NCI-H345 treated with DMSO at 0.1 percent for 48 hours (cell line): ENCODE measurements at regions not wholly inside any gene's neighbourhood (a gene's known extent, or its start where the extent isn't known, plus 50 kb on each side); places are given as distances from the start of the nearest gene placed in this dataset.

Experiments
- DNase-seq: peaks from one replicate; lab custom pipeline; 2025; ENCODE audit not compliant: unreplicated experiment; lab: John Stamatoyannopoulos, UW

DNA sequence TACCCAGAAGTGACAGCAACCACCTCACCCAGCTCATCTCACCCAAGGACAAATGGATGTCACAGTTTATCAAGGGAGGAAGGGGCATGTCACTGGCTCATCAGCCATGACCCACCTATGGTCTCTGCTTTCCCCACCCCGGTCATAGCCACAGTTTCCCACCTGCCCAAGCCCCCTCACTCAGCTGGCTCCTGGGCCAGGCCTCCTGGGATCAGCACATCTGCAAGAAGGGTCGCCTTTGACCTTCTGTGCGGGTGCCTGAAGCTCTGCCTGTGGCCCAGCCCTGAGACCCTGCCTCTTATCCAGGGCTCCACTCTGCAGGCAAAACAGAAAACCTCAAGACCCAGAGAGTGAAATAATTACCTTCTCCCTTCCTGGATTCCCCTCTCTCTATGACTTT is 236.4 kb downstream of the BUD13 start:
- DNase-seq: no peak

DNA sequence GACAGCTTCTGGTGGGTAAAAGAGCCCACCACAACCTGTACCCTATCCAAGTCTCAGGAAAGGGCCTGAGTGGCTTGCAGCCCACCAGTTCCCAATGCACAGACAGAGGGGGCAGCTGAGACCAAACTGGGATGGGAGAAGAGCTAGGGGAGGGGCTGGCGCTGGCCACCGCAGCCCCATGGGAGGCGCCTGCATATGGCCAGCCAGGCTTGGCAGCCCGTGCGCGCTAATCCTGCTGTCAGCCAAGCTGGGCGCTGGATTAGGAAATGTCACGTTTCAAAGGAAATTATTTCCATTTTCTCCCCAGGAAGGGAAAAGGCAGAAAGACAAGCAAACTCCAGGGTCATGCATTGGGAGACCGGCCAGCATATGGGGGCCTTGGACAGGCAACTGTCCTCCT is 236.8 kb downstream of the BUD13 start:
- DNase-seq: no peak

GRCh38 chr11:116535120-116535519 is 237.7 kb downstream of the BUD13 start:
- DNase-seq: no peak

DNA sequence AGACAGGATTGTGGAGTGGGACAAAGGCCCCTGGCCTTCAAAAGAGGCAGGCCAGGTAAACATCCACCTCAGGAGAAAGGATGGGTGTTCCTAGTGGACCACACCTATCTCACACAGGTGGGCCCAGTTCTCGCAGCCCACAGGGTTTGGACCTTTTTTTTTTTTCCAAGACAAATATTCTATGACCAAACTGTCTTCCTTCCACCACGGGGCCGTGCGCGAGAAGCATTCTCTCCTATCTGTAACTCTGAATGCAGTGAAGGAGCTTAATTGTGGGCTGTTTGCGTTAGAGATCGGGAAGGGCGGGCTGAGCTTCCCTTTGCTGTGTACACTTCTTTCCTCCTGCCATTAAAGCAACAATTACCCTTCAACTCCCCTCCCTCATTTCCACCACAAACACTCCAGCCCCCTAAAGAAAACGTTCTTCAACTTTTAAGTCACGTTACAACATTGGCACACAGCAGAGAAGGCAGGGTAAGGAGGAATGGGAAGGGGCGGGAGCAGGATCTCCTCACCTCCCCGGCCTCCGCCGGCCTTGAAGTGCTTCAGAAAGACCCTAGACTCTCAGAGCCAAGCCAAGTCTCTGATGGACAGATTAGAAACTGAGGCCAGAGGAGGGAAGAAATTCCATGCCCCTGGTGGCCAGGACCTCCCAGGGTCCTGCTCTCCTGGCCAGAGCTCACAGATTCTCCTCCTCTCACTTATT is 238.4 kb downstream of the BUD13 start:
- DNase-seq: no peak

DNA sequence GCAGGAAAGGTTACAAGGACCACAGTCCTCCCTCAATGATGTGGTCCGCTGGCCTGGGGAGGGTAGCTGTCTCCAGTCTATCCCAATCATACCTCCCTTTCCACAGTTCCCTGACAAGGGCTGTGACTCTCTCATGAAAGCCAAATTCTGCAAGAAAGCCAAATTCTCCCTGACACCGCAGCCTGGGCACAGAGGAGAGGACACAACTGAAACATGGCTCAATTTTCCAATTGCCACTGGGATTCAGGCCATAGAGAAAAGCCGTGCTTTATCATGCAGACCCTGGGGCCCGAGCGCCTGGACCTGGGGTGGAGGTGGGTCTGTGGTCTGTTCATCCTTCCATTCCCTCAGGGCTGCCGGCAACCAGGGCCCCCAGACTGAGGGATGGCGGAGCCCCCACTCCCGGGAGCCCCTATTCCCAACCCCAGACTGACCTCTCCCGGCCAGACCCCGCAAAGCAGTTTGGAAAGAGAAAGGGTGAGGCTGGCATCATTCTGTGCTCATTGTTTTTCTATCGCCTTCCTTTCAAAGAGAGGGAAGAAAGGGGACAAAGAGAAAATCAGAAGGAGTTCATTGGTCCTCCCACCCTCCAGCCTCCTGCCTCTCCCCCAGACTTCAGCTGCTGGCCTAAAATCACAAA is 239.5 kb downstream of the BUD13 start:
- DNase-seq: no peak

GRCh38 chr11:116532066-116532465 is 240.7 kb downstream of the BUD13 start:
- DNase-seq: no peak

- no peak for DNase-seq
Measured at GRCh38 chr11:116530705-116531104, 242.1 kb downstream of the BUD13 start.

DNA sequence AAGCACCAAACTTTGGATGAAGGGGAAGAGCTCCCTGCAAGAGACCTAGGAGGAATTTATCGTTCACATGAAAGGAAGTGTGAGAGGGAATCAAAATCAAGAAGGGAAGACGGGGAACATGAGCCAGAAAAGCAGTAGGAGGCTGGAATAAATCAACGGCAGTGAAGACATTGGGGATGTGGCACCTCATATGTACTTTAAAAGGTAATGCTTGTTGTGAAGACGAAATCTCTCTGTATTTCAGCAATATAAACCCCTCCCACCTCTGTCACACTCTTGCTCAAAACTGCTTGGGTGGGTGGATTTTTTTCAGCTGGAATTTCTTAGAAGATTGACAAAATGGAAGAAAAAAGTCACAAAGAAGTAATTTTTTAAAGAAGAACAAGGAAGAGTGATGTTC is 243.5 kb downstream of the BUD13 start:
- no peak for DNase-seq

DNA sequence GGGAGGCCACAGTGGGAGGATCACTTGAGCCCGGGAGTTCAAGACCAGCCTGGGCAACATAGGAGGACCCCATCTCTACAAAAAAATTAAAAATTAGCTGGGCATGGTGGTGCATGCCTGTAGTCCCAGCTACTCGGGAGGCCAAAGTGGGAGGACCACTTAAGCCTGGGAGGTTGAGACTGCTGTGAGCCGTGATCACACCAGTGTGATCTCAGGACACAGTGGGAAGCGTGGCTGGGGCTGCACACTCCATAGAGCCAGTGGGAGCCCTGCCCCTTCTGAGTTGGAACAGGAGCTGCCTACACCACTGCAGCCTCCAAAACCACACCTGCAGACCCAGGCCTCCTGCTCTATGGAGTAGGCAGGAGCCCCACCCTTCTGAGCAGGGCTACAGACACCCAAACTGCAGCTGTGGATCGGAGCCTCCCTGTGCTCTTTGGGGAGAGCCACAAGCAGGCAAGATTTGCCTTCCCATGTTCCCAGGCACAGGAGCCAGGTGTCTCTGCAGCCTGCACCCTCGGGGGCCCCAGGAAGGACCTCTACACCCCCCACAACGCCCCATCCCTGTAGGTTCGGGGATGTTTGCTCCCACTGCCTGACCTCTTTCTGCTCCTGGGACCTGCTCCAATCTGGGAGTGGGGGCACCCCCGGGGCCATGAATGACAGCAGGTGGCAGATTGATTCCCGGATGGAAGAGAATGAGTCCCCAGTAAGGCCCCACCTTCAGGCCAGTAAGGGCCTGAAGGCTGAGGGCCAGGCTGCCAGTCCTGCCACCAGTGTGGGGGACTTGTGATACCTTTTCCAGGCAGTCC is 245.4 kb downstream of the BUD13 start:
- no peak for DNase-seq

- no peak for DNase-seq
Measured at GRCh38 chr11:116525961-116526495, 246.8 kb downstream of the BUD13 start.

DNA sequence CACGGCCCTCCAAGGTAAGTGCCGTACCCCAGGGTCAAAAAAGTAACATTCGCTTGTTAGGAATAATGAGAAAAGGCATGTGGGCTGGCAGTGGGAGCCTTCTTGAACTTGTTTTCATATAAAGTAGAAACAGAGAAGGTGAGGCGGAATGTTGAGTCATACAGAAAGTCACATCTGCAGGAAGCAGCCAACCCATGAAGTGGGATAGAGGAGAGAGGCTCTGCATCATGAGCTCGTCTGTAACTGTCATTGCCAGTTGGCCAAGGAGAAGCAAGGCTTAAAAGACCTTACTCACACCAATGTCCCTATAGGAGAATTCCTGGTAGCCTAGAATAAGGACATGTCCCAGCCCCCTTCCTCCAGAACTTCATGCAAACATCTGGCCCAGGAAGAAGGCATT is 253.3 kb downstream of the BUD13 start:
- no peak for DNase-seq

- no peak for DNase-seq
Measured at GRCh38 chr11:116518141-116518540, 254.6 kb downstream of the BUD13 start.

GRCh38 chr11:116517584-116517983 is 255.2 kb downstream of the BUD13 start:
- DNase-seq: no peak

GRCh38 chr11:116517077-116517476 is 255.7 kb downstream of the BUD13 start:
- peak; percentile 14 for DNase-seq

DNA sequence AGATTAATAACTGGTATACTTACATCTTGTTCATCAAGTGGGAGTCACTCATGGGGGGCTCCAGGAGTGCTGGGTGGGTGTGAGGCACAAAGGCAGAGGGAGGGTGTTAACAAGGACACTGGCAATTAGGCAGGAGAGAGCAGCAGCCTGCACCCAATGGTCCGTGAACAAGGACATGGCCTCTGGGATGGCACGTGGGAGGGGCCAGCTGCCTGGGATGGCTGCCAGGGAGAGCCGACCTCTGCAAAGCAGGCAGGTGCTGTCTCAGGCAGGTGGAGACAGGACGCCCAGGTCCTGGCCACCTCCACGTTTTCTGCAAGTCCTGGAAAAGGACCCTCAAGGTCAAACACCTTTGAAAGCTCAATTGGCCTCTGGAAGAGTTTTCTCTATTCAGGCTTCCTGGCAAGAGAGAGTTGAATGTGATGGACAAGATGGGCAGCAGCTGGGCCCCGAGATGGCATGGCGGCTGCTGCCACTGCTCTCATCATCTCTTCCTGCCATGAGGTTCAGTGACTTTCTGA is 257.1 kb downstream of the BUD13 start:
- peak; percentile 88 for DNase-seq

- DNase-seq: no peak
Measured at GRCh38 chr11:116513894-116514293, 258.9 kb downstream of the BUD13 start.

- DNase-seq: no peak
Measured at GRCh38 chr11:116513278-116513823, 259.4 kb downstream of the BUD13 start.

- DNase-seq: no peak
Measured at GRCh38 chr11:116512841-116513240, 259.9 kb downstream of the BUD13 start.

DNA sequence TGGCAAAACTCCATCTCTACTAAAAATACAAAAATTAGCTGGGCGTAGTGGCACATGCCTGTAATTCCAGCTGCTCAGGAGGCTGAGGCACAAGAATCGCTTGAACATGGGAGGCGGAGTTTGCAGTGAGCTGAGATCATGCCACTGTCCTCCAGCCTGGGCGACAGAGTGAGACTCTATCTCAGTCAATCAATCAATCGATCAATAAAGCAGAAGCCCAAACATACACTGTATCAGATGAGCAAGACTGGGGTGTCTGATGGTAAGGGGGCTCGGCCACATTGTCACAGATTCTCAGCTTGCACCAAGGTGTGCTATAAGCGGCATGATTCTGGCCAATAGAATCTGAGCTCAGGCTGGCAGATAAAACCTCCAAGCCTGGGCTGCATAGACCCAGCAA is 261.1 kb downstream of the BUD13 start:
- DNase-seq: no peak

GRCh38 chr11:116510886-116511650 is 261.7 kb downstream of the BUD13 start:
- no peak for DNase-seq

DNA sequence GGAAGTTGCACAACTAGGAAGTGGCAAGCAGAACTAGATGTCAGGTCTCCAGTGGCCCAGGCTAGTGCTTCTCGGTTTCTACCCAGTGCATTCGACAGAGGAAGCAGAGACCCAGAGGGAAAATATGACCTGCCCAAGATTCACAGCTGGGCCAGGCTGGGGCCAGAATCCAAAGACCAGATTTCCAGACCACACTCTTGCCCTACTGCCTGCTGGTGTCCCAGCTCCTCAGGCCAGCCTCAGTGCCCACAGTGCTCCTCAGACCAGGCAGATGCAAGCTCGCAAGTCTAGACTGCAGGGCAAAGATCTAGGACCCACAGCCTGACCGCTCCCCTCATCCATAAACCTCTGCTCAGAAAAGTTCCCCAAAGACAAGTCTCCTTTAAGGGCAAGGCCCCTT is 262.6 kb downstream of the BUD13 start:
- DNase-seq: no peak
